ENCODE measurements at regions not wholly inside any gene's neighbourhood (a gene's known extent, or its start where the extent isn't known, plus 50 kb on each side); places are given as distances from the start of the nearest gene placed in this dataset.

- no peaks in the 10 kb centered on the region for H3K79me2 ChIP-seq (ENCODE audit: control insufficient read depth, insufficient read depth, low read length)
- no peak overlapping the region for H3K9ac ChIP-seq (ENCODE audit: low read length)
- no peak overlapping the region for H2BK120ac ChIP-seq (ENCODE audit: low read depth, low read length)
- no peak overlapping the region for H2AK5ac ChIP-seq (ENCODE audit: low read length)
- H3K18ac ChIP-seq (ENCODE audit: low read length), result no peak overlapping the region
- no peak overlapping the region for H3K4ac ChIP-seq (ENCODE audit: low read depth, low read length)
- WGBS (ENCODE audit: extremely low coverage, insufficient coverage, low lambda C conversion rate), result no CpG with 5 or more reads among the region's 1 CpG
- H4K5ac ChIP-seq (ENCODE audit: low read length), result no peak overlapping the region
- no peaks in the 10 kb centered on the region for H3K27me3 ChIP-seq (ENCODE audit: insufficient read depth, low read length, poor library complexity)
- H2BK15ac ChIP-seq (replicated peaks; ENCODE audit: low read depth), result no peak overlapping the region
- no peak overlapping the region for H3K56ac ChIP-seq (ENCODE audit: low read length)
- no peak overlapping the region for H3K23ac ChIP-seq (ENCODE audit: low read length)
- H3K36me3 ChIP-seq (ENCODE audit: control insufficient read depth, insufficient read depth, low read length), result no peaks in the 10 kb centered on the region
- no peaks in the 10 kb centered on the region for H3K79me1 ChIP-seq (ENCODE audit: low read length)
- DNase-seq, result peak; percentile 73
- H3K4me1 ChIP-seq (ENCODE audit: control insufficient read depth, low read depth, low read length), result no peaks in the 10 kb centered on the region
- H3K4me3 ChIP-seq (ENCODE audit: low read length), result no peak overlapping the region
- no peak overlapping the region for H4K8ac ChIP-seq (ENCODE audit: low read depth, low read length)
- no peak overlapping the region for H3K27ac ChIP-seq (ENCODE audit: low read depth, low read length)
- H2BK5ac ChIP-seq (ENCODE audit: low read length), result no peak overlapping the region
- no peak overlapping the region for H3K4me2 ChIP-seq (ENCODE audit: low read length)
Observed at GRCh38 chr14:42004321-42004720, 397.6 kb downstream of the LRFN5 start.

- H3K23ac ChIP-seq (ENCODE audit: low read length), result no peak overlapping the region
- H4K8ac ChIP-seq (ENCODE audit: low read depth, low read length), result no peak overlapping the region
- no peak overlapping the region for H2BK5ac ChIP-seq (ENCODE audit: low read length)
- H3K4me3 ChIP-seq (ENCODE audit: low read length), result no peak overlapping the region
- H3K9ac ChIP-seq (ENCODE audit: low read length), result no peak overlapping the region
- no peak overlapping the region for H3K27ac ChIP-seq (ENCODE audit: low read depth, low read length)
- H3K56ac ChIP-seq (ENCODE audit: low read length), result no peak overlapping the region
- no peaks in the 10 kb centered on the region for H3K36me3 ChIP-seq (ENCODE audit: control insufficient read depth, insufficient read depth, low read length)
- WGBS (ENCODE audit: extremely low coverage, insufficient coverage, low lambda C conversion rate), result no CpG with 5 or more reads among the region's 2 CpGs
- H2BK120ac ChIP-seq (ENCODE audit: low read depth, low read length), result no peak overlapping the region
- no peak overlapping the region for H2AK5ac ChIP-seq (ENCODE audit: low read length)
- H3K79me2 ChIP-seq (ENCODE audit: control insufficient read depth, insufficient read depth, low read length), result no peaks in the 10 kb centered on the region
- H3K27me3 ChIP-seq (ENCODE audit: insufficient read depth, low read length, poor library complexity), result no peaks in the 10 kb centered on the region
- H4K5ac ChIP-seq (ENCODE audit: low read length), result no peak overlapping the region
- H3K4ac ChIP-seq (ENCODE audit: low read depth, low read length), result no peak overlapping the region
- H3K4me1 ChIP-seq (ENCODE audit: control insufficient read depth, low read depth, low read length), result no peaks in the 10 kb centered on the region
- no peaks in the 10 kb centered on the region for H3K79me1 ChIP-seq (ENCODE audit: low read length)
- H2BK15ac ChIP-seq (replicated peaks; ENCODE audit: low read depth), result no peak overlapping the region
- no peak overlapping the region for H3K4me2 ChIP-seq (ENCODE audit: low read length)
- no peak overlapping the region for H3K18ac ChIP-seq (ENCODE audit: low read length)
- no peak for DNase-seq
Observed at GRCh38 chr14:42002141-42002540, 395.5 kb downstream of the LRFN5 start.

- H2BK120ac ChIP-seq (ENCODE audit: low read depth, low read length), result no peak overlapping the region
- no peak overlapping the region for H3K4me3 ChIP-seq (ENCODE audit: low read length)
- no peak overlapping the region for H3K9ac ChIP-seq (ENCODE audit: low read length)
- no peak overlapping the region for H4K5ac ChIP-seq (ENCODE audit: low read length)
- H2BK15ac ChIP-seq (replicated peaks; ENCODE audit: low read depth), result no peak overlapping the region
- no peak overlapping the region for H2BK5ac ChIP-seq (ENCODE audit: low read length)
- H3K4me2 ChIP-seq (ENCODE audit: low read length), result no peak overlapping the region
- no peak overlapping the region for H3K18ac ChIP-seq (ENCODE audit: low read length)
- no peaks in the 10 kb centered on the region for H3K36me3 ChIP-seq (ENCODE audit: control insufficient read depth, insufficient read depth, low read length)
- DNase-seq, result no peak
- no peaks in the 10 kb centered on the region for H3K79me2 ChIP-seq (ENCODE audit: control insufficient read depth, insufficient read depth, low read length)
- H3K23ac ChIP-seq (ENCODE audit: low read length), result no peak overlapping the region
- no peak overlapping the region for H3K27ac ChIP-seq (ENCODE audit: low read depth, low read length)
- no peak overlapping the region for H3K4ac ChIP-seq (ENCODE audit: low read depth, low read length)
- no peaks in the 10 kb centered on the region for H3K79me1 ChIP-seq (ENCODE audit: low read length)
- WGBS (ENCODE audit: extremely low coverage, insufficient coverage, low lambda C conversion rate), result no CpG with 5 or more reads among the region's 3 CpGs
- no peak overlapping the region for H2AK5ac ChIP-seq (ENCODE audit: low read length)
- no peak overlapping the region for H4K8ac ChIP-seq (ENCODE audit: low read depth, low read length)
- no peak overlapping the region for H3K56ac ChIP-seq (ENCODE audit: low read length)
- H3K4me1 ChIP-seq (ENCODE audit: control insufficient read depth, low read depth, low read length), result no peaks in the 10 kb centered on the region
- H3K27me3 ChIP-seq (ENCODE audit: insufficient read depth, low read length, poor library complexity), result no peaks in the 10 kb centered on the region
Observed at GRCh38 chr14:42001431-42001830, 394.8 kb downstream of the LRFN5 start.

GRCh38 chr14:42000450-42000849, 393.8 kb downstream of the LRFN5 start:
- no peak overlapping the region for H2BK5ac ChIP-seq (ENCODE audit: low read length)
- H4K5ac ChIP-seq (ENCODE audit: low read length), result no peak overlapping the region
- no peaks in the 10 kb centered on the region for H3K27me3 ChIP-seq (ENCODE audit: insufficient read depth, low read length, poor library complexity)
- WGBS (ENCODE audit: extremely low coverage, insufficient coverage, low lambda C conversion rate), result no CpG with 5 or more reads among the region's 1 CpG
- H3K27ac ChIP-seq (ENCODE audit: low read depth, low read length), result no peak overlapping the region
- H3K9ac ChIP-seq (ENCODE audit: low read length), result no peak overlapping the region
- H3K4me2 ChIP-seq (ENCODE audit: low read length), result no peak overlapping the region
- no peak overlapping the region for H4K8ac ChIP-seq (ENCODE audit: low read depth, low read length)
- H2AK5ac ChIP-seq (ENCODE audit: low read length), result no peak overlapping the region
- H3K79me2 ChIP-seq (ENCODE audit: control insufficient read depth, insufficient read depth, low read length), result no peaks in the 10 kb centered on the region
- H3K4ac ChIP-seq (ENCODE audit: low read depth, low read length), result no peak overlapping the region
- H2BK120ac ChIP-seq (ENCODE audit: low read depth, low read length), result no peak overlapping the region
- no peaks in the 10 kb centered on the region for H3K4me1 ChIP-seq (ENCODE audit: control insufficient read depth, low read depth, low read length)
- H3K4me3 ChIP-seq (ENCODE audit: low read length), result no peak overlapping the region
- no peak overlapping the region for H2BK15ac ChIP-seq (replicated peaks; ENCODE audit: low read depth)
- H3K79me1 ChIP-seq (ENCODE audit: low read length), result no peaks in the 10 kb centered on the region
- no peak overlapping the region for H3K18ac ChIP-seq (ENCODE audit: low read length)
- no peak overlapping the region for H3K56ac ChIP-seq (ENCODE audit: low read length)
- H3K36me3 ChIP-seq (ENCODE audit: control insufficient read depth, insufficient read depth, low read length), result no peaks in the 10 kb centered on the region
- no peak for DNase-seq
- H3K23ac ChIP-seq (ENCODE audit: low read length), result no peak overlapping the region

GRCh38 chr14:41993687-41994086, 387.0 kb downstream of the LRFN5 start:
- no peaks in the 10 kb centered on the region for H3K27me3 ChIP-seq (ENCODE audit: insufficient read depth, low read length, poor library complexity)
- no peak for DNase-seq
- H3K4me2 ChIP-seq (ENCODE audit: low read length), result no peak overlapping the region
- H3K56ac ChIP-seq (ENCODE audit: low read length), result no peak overlapping the region
- WGBS (ENCODE audit: extremely low coverage, insufficient coverage, low lambda C conversion rate), result no CpG with 5 or more reads among the region's 1 CpG
- no peak overlapping the region for H3K4ac ChIP-seq (ENCODE audit: low read depth, low read length)
- H3K4me1 ChIP-seq (ENCODE audit: control insufficient read depth, low read depth, low read length), result no peaks in the 10 kb centered on the region
- H3K79me1 ChIP-seq (ENCODE audit: low read length), result no peaks in the 10 kb centered on the region
- H3K18ac ChIP-seq (ENCODE audit: low read length), result no peak overlapping the region
- H3K9ac ChIP-seq (ENCODE audit: low read length), result no peak overlapping the region
- H2BK5ac ChIP-seq (ENCODE audit: low read length), result no peak overlapping the region
- H3K36me3 ChIP-seq (ENCODE audit: control insufficient read depth, insufficient read depth, low read length), result no peaks in the 10 kb centered on the region
- H3K23ac ChIP-seq (ENCODE audit: low read length), result no peak overlapping the region
- no peak overlapping the region for H4K5ac ChIP-seq (ENCODE audit: low read length)
- H2BK15ac ChIP-seq (replicated peaks; ENCODE audit: low read depth), result no peak overlapping the region
- H3K27ac ChIP-seq (ENCODE audit: low read depth, low read length), result no peak overlapping the region
- no peak overlapping the region for H2AK5ac ChIP-seq (ENCODE audit: low read length)
- H3K79me2 ChIP-seq (ENCODE audit: control insufficient read depth, insufficient read depth, low read length), result no peaks in the 10 kb centered on the region
- no peak overlapping the region for H2BK120ac ChIP-seq (ENCODE audit: low read depth, low read length)
- no peak overlapping the region for H3K4me3 ChIP-seq (ENCODE audit: low read length)
- H4K8ac ChIP-seq (ENCODE audit: low read depth, low read length), result no peak overlapping the region

GRCh38 chr14:41986700-41987099, 380.0 kb downstream of the LRFN5 start:
- no peaks in the 10 kb centered on the region for H3K79me2 ChIP-seq (ENCODE audit: control insufficient read depth, insufficient read depth, low read length)
- no peak overlapping the region for H2AK5ac ChIP-seq (ENCODE audit: low read length)
- H3K27me3 ChIP-seq (ENCODE audit: insufficient read depth, low read length, poor library complexity), result no peaks in the 10 kb centered on the region
- H4K5ac ChIP-seq (ENCODE audit: low read length), result no peak overlapping the region
- no peak overlapping the region for H3K27ac ChIP-seq (ENCODE audit: low read depth, low read length)
- H3K4ac ChIP-seq (ENCODE audit: low read depth, low read length), result no peak overlapping the region
- no peak overlapping the region for H2BK5ac ChIP-seq (ENCODE audit: low read length)
- H3K79me1 ChIP-seq (ENCODE audit: low read length), result no peaks in the 10 kb centered on the region
- no peak overlapping the region for H3K4me3 ChIP-seq (ENCODE audit: low read length)
- no peak overlapping the region for H3K9ac ChIP-seq (ENCODE audit: low read length)
- H3K56ac ChIP-seq (ENCODE audit: low read length), result no peak overlapping the region
- no peaks in the 10 kb centered on the region for H3K36me3 ChIP-seq (ENCODE audit: control insufficient read depth, insufficient read depth, low read length)
- no peak overlapping the region for H2BK15ac ChIP-seq (replicated peaks; ENCODE audit: low read depth)
- no peaks in the 10 kb centered on the region for H3K4me1 ChIP-seq (ENCODE audit: control insufficient read depth, low read depth, low read length)
- no peak overlapping the region for H4K8ac ChIP-seq (ENCODE audit: low read depth, low read length)
- no peak overlapping the region for H3K18ac ChIP-seq (ENCODE audit: low read length)
- no peak for DNase-seq
- no peak overlapping the region for H3K23ac ChIP-seq (ENCODE audit: low read length)
- H3K4me2 ChIP-seq (ENCODE audit: low read length), result no peak overlapping the region
- no peak overlapping the region for H2BK120ac ChIP-seq (ENCODE audit: low read depth, low read length)
